K562 (cell line): ENCODE measurements at regions not wholly inside any gene's neighbourhood (a gene's known extent, or its start where the extent isn't known, plus 50 kb on each side); places are given as distances from the start of the nearest gene placed in this dataset.

Source experiments
- BDP1 ChIP-seq: IDR thresholded peaks from 3 replicates; pipeline ENCODE4 v1.6.1; 2011; ENCODE audit not compliant: insufficient read length, insufficient read depth
- CHD2 ChIP-seq: IDR thresholded peaks from 2 replicates; pipeline ENCODE4 v1.6.1; 2011; ENCODE audit warnings: low read depth, low read length
- CTCF ChIP-seq, 3 experiments: IDR thresholded peaks in 2 of 3; conservative IDR thresholded peaks in 1 of 3; 2 replicates each; pipeline ENCODE4 v1.5.1; 2011 to 2012; ENCODE audit warnings: low read length in 3 of 3, mild to moderate bottlenecking in 3 of 3, control low read depth in 2 of 3, improper control_type of control experiment in 1 of 3, inconsistent platforms in 1 of 3, low read depth in 1 of 3, mixed read lengths in 1 of 3, moderate library complexity in 1 of 3; ENCODE audit not compliant: insufficient read depth in 2 of 3
- E2F8 ChIP-seq: fragments of 450-650 bp; IDR thresholded peaks from 2 replicates; pipeline ENCODE4 v1.7.1; 2018; ENCODE audit warnings: mild to moderate bottlenecking, low read depth; ENCODE audit not compliant: partially characterized antibody
- IFI16 ChIP-seq: fragments of 250-450 bp; sonication (Bioruptor Pico); IDR thresholded peaks from 2 replicates; pipeline ENCODE4 v2.1.2; 2022; ENCODE audit warnings: mild to moderate bottlenecking, inconsistent platforms
- MAZ ChIP-seq, 2 experiments: fragments of 450-650 bp in 1 of 2; sonication (generic) in 1 of 2; formaldehyde crosslinking; IDR thresholded peaks in 1 of 2; conservative IDR thresholded peaks in 1 of 2; 2 replicates each; pipeline versions ENCODE4 v1.4.0 to v1.5.0; 2020; ENCODE audit warnings: mild to moderate bottlenecking in 1 of 2, missing genetic modification reagents in 1 of 2
- XRCC3 ChIP-seq: fragments of 450-650 bp; IDR thresholded peaks from 2 replicates; pipeline ENCODE4 v1.6.1; 2017; ENCODE audit warnings: mild to moderate bottlenecking, moderate library complexity

- TF ChIP-seq CTCF (IDR thresholded peaks at IDR 0.05 in 2 of 3, conservative IDR thresholded peaks at IDR 0.05 in 1 of 3; ENCODE audit: insufficient read depth in 2 of 3, low read depth in 1 of 3, low read length in 3 of 3) (no peak), MAZ (CRISPR knock-in tag; conservative IDR thresholded peaks at IDR 0.05 in 1 of 2, IDR thresholded peaks at IDR 0.05 in 1 of 2) (no peak), IFI16 (CRISPR knock-in tag) (no peak), BDP1 (no peak), CHD2 (no peak), E2F8 (no peak), XRCC3 (no peak)
Observed at GRCh38 chr12:124720681-124721500, 142.8 kb downstream of the SCARB1 start.
